HL-60 (cell line): ENCODE measurements at regions not wholly inside any gene's neighbourhood (a gene's known extent, or its start where the extent isn't known, plus 50 kb on each side); places are given as distances from the start of the nearest gene placed in this dataset.

ENCODE experiments used
- DNase-seq, 2 experiments: peaks; one replicate each; pipeline ENCODE4 v3.0.0-alpha.2; 2010 to 2020; ENCODE audit warnings: low read depth in 1 of 2, low spot score in 1 of 2
- H3K27ac ChIP-seq: fragments of 250-450 bp; sonication (Bioruptor Pico); replicated peaks from 2 replicates; pipeline ENCODE4 v1.5.1; 2020; ENCODE audit warnings: mild to moderate bottlenecking, moderate library complexity
- H3K27me3 ChIP-seq: fragments of 250-450 bp; sonication (Bioruptor Pico); 2 replicates; pipeline ENCODE4 v1.5.1; 2021; ENCODE audit warnings: mild to moderate bottlenecking, moderate library complexity; ENCODE audit not compliant: insufficient read depth, poor library complexity, severe bottlenecking
- H3K4me3 ChIP-seq: replicated peaks from 2 replicates; pipeline ENCODE4 v1.5.1; 2011; ENCODE audit warnings: mild to moderate bottlenecking, control low read depth, low read length; ENCODE audit not compliant: insufficient read depth
- GABPA ChIP-seq: IDR thresholded peaks from 2 replicates; pipeline ENCODE4 v1.6.1; 2012; ENCODE audit warnings: low read depth
- POLR2AphosphoS5 ChIP-seq: IDR thresholded peaks from 2 replicates; pipeline ENCODE4 v1.6.1; 2012; ENCODE audit warnings: low read depth
- SPI1 ChIP-seq: IDR thresholded peaks from 2 replicates; pipeline ENCODE4 v1.6.1; 2012; ENCODE audit warnings: low read depth, mild to moderate bottlenecking, borderline replicate concordance
- TF ChIP-seq, protein P1 (sequence below): IDR thresholded peaks from one replicate; pipeline ENCODE4 v1.5.1; 2011; ENCODE audit warnings: low read length, control low read depth, inconsistent platforms; ENCODE audit not compliant: insufficient read depth
- TF ChIP-seq, protein P2 (sequence below): IDR thresholded peaks from 2 replicates; pipeline ENCODE4 v1.6.1; 2012; ENCODE audit warnings: low read depth; ENCODE audit not compliant: insufficient replicate concordance

DNA sequence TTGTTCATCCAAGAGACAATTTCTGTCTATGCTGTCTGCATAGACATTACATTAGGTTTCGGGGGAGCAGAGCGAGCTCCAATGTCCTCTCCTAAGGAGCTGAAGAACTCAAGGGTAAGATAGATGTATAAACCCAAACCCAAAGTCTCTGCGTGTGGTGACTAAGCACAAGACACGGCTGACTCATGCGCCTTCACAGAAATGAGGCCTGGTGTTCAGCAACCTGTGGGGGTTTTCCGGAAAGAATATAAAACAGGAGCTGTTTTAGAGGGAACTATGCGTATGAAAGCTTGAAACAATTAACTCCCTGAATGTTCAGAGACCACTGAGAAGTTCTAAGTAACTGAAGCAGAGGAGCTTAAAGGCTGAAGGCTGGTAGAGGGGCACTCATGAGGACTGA lies 154.7 kb downstream of the SOX11 start:
- no peak for DNase-seq
- Histone ChIP-seq H3K27ac (no peak overlapping the region), H3K4me3 (no peak overlapping the region), H3K27me3 (no peaks in the 10 kb centered on the region)
- TF ChIP-seq, protein P1, sequence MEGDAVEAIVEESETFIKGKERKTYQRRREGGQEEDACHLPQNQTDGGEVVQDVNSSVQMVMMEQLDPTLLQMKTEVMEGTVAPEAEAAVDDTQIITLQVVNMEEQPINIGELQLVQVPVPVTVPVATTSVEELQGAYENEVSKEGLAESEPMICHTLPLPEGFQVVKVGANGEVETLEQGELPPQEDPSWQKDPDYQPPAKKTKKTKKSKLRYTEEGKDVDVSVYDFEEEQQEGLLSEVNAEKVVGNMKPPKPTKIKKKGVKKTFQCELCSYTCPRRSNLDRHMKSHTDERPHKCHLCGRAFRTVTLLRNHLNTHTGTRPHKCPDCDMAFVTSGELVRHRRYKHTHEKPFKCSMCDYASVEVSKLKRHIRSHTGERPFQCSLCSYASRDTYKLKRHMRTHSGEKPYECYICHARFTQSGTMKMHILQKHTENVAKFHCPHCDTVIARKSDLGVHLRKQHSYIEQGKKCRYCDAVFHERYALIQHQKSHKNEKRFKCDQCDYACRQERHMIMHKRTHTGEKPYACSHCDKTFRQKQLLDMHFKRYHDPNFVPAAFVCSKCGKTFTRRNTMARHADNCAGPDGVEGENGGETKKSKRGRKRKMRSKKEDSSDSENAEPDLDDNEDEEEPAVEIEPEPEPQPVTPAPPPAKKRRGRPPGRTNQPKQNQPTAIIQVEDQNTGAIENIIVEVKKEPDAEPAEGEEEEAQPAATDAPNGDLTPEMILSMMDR, result no peak
- TF ChIP-seq, protein P2, sequence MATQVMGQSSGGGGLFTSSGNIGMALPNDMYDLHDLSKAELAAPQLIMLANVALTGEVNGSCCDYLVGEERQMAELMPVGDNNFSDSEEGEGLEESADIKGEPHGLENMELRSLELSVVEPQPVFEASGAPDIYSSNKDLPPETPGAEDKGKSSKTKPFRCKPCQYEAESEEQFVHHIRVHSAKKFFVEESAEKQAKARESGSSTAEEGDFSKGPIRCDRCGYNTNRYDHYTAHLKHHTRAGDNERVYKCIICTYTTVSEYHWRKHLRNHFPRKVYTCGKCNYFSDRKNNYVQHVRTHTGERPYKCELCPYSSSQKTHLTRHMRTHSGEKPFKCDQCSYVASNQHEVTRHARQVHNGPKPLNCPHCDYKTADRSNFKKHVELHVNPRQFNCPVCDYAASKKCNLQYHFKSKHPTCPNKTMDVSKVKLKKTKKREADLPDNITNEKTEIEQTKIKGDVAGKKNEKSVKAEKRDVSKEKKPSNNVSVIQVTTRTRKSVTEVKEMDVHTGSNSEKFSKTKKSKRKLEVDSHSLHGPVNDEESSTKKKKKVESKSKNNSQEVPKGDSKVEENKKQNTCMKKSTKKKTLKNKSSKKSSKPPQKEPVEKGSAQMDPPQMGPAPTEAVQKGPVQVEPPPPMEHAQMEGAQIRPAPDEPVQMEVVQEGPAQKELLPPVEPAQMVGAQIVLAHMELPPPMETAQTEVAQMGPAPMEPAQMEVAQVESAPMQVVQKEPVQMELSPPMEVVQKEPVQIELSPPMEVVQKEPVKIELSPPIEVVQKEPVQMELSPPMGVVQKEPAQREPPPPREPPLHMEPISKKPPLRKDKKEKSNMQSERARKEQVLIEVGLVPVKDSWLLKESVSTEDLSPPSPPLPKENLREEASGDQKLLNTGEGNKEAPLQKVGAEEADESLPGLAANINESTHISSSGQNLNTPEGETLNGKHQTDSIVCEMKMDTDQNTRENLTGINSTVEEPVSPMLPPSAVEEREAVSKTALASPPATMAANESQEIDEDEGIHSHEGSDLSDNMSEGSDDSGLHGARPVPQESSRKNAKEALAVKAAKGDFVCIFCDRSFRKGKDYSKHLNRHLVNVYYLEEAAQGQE, result no peak
- TF ChIP-seq POLR2AphosphoS5 (no peak), GABPA (no peak), SPI1 (no peak)

DNA sequence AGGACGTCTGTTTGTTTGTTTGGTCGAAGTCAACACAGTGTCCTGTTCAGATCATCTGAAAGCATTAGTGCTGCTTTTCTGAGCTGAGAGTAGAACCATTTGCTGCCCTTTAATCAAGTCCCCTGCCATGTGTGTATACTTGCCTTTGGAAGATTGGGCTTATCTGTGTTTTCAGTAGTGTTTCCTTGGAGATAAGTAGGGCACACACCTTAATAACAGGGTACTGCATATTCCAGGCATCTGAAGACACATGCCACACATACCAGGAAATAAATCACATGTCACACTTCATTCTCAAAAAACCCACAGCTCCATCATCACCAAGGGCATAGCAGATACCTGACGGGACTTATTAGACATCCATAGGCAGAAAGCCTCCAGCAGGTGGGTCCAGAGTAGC lies 157.4 kb downstream of the SOX11 start:
- no peak overlapping the region for H3K27ac ChIP-seq
- no peak for DNase-seq
- no peaks in the 10 kb centered on the region for H3K27me3 ChIP-seq
- TF ChIP-seq GABPA (no peak), SPI1 (no peak), POLR2AphosphoS5 (no peak)
- TF ChIP-seq, protein P2, result no peak
- TF ChIP-seq, protein P1, result no peak
- H3K4me3 ChIP-seq, result no peak overlapping the region

DNA sequence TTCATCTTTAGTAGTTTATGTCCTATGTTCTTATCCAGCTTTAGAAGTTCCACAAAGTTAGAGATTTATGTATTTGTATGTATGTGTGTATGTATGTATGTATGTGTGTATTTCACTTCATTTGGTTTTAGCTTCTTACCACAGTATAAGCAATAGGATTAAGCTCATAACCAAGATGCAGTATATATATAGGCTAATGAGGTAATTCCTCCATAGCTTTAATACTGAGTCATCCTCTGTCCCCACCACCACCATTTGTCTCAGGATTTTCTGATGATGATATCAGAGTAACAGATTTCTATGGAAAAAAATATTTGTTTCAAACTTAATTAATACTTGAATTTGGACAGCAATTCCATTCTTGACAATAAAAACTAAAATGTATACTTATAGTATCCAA lies 159.2 kb downstream of the SOX11 start:
- H3K4me3 ChIP-seq, result no peak overlapping the region
- no peak overlapping the region for H3K27ac ChIP-seq
- no peak for DNase-seq
- TF ChIP-seq, protein P2, result no peak
- TF ChIP-seq POLR2AphosphoS5 (no peak), SPI1 (no peak), GABPA (no peak)
- TF ChIP-seq, protein P1, result no peak
- H3K27me3 ChIP-seq, result no peaks in the 10 kb centered on the region
